HuH-7 (cell line): ENCODE measurements at regions not wholly inside any gene's neighbourhood (a gene's known extent, or its start where the extent isn't known, plus 50 kb on each side); places are given as distances from the start of the nearest gene placed in this dataset.
A peak's percentile ranks its signal among the peaks of the same experiment; 100 is the strongest.
"Not testable (repeated sequence)": the region's sequence is repeated elsewhere in the genome, so short reads cannot be mapped to it uniquely, and the experiment has no call there.

Experiments used
- DNase-seq: peaks from one replicate; pipeline ENCODE4 v3.0.0; 2011; ENCODE audit warnings: low spot score

- no peak for DNase-seq
Measured at GRCh38 chr1:222239130-222239529, 308.8 kb downstream of the HHIPL2 start.

- DNase-seq: no peak
Measured at GRCh38 chr1:222234351-222234750, 313.6 kb downstream of the HHIPL2 start.

- DNase-seq: no peak
Measured at GRCh38 chr1:222233444-222234158, 314.3 kb downstream of the HHIPL2 start.

- no peak for DNase-seq
Measured at GRCh38 chr1:222232842-222233241, 315.1 kb downstream of the HHIPL2 start.

DNA sequence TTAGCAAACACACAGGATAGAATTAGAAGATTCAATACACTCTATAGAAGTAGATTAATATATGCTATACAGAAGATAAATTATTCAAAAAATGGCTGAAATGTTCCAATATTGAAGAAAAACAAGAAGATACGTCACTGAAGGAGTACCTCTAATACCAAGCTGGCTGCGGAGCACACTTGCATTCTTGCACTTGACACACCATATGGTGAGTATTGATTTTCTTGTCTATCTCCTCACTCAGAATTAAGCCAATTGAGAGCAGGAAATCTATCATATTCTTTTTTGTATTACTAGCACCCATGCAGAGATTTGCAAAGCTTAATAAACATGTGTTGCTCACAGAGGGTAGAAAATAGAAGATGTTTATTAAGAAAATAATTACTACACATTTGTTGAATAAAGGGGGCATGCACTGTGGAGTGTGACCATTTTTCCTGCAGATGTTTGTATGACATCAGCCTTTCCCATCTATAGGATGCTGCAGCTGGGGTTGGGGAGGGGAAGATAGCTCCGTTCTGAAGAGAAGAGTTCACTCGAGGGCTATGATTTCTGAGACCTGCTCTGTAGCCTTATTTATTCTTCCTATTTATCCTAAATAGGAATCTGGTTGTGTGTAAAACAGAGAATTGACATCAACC, 318.1 kb downstream of the HHIPL2 start:
- no peak for DNase-seq

DNA sequence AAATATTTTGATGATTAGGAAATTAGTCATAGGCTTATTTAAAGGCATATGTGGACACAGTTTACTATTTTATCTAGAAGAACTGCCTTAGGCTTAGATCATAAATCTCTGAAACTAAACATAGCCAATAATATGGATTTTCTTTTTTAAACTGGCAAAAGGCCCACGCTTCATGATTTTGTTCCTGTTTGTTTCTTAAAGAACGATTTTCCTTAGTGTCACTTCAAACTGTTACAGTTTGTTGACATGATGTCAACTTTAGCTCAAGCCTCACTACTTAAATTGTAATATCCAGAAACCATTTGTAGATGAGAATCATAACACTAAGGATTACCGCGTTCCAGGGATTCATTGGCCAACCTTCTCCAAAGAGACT, 322.6 kb downstream of the HHIPL2 start:
- DNase-seq: no peak

- no peak for DNase-seq
Measured at GRCh38 chr1:222224636-222225315, 323.1 kb downstream of the HHIPL2 start.

DNA sequence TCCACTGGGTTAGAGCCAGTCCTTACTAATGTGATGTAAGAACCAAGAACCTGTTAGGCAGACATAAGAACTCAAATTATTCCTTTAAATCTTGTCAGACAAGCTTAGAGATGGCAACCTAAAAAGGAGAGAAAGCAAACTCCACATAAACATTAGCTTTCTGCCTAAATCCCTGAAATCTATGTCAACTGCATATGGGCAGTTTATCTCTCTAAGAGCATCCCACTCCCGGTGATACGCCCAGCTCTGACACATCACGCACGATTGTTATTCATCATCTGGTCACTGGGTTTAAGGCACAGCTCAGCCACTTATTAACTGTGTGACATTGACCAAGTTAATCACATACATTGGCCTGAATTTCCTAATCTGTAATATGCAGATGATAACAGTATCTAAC, 323.7 kb downstream of the HHIPL2 start:
- DNase-seq: no peak

DNA sequence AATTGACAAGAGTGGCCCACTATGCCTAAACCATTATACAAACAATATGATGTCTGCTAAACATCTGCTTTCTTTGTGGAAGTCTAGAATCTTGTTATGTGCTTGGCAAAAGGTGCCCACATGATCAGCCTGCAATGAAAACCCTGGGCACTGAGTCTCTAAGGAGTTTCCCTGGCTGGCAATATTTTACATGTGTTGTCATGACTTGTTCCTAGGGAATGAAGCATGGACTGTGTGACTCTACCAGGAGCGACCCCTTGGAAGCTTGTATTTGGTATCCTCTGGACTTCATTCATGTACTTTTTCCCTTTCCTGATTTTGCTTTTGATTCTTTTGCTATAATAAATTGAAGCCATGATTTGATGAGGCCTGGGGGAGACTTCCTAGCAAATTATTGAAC, 324.9 kb downstream of the HHIPL2 start:
- DNase-seq: no peak

- DNase-seq: no peak
Measured at GRCh38 chr1:222216255-222216754, 331.6 kb downstream of the HHIPL2 start.

GRCh38 chr1:222210776-222211175, 337.1 kb downstream of the HHIPL2 start:
- DNase-seq: no peak

DNA sequence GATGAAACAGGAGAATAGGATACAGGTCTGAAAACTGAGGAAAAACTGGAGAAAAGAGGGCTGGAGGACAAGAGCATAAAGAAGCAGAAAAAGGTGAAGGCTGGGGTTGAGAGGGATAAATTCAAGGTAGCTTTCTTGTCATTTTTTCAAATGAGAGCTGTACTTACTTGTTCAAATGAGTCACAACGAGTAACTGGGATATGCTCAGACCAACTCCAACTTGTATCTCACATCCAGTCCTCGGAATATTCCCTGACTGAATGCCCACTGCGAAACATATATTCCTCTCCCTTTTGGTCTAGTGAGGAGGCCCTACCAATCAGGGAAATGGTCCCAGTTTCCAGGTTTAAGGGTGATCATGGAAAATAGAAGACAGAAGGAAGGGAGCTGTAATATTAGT, 343.4 kb downstream of the HHIPL2 start:
- no peak for DNase-seq

DNA sequence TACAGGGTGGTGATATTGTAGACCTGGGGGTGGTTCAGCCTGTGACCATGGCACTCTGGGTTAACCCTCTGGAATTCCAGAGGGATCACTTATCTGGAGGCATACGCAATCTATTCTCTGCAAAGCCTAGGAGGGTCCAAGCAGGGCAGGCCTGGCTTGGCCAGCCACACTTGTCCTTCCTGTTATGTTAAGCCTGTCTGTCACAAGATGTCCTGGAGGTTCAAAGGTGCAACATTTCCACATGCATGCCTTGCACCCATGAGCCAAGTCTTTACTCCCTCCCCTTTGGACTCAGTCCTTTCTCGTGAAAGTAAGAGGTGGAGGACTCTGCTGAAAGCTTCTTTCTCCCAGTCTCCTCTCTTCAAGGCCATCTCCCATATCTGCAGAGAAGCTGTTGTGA, 345.1 kb downstream of the HHIPL2 start:
- no peak for DNase-seq

DNA sequence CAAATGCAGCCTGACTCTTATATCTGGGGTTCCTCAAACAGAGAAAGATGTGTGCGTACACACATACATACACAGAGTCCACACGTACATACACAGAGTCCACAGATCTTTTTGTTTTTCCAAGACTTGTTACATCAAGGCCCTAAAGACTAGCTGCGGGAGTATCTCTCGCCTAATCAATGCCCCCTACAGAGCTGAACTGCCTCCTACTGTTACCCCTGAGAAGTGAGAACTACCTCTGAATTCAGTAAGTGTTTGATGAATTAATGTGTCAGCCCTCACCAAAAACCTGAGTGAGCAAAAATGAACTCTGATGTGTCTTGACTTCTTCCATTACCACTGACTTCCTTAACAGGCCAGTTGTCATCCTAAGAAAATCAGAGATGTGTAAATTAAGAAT, 351.2 kb downstream of the HHIPL2 start:
- no peak for DNase-seq

DNA sequence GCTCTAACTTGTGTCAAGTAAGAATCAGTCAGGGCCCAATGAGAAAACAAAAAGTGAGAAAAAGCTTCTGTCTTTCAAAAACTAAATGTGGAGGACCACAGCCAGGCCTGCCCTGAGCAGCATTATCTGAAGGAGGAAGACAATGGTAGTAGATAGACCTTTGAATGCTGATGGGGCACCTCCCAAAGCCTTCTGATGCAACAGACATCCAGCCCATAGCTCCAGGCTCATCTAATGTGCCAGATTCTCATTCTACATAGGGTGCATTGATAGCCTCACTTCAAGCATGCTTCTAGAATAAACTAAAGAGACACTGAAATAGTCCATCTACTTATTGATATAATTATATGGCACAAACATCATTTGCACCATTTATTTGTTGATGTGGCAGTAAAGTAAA, 351.6 kb downstream of the HHIPL2 start:
- no peak for DNase-seq

DNA sequence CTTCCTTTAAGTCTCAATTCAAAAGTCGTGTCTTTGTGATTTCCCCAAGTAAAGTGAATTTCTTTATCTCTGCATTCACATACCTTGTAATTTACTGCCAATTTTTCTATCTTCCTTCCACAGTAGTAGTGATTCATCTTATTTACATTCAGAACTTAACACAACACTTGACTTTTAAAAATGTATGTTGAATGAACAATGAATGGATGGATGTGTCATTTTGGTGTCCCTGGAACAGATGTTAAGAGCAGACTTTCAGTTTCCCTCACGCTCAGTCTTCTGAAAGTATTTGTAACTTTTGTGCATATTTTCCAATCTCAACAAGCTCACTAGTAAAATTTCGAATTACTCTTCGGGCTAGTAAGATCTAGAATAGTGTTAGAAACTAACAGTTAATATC, 352.0 kb downstream of the HHIPL2 start:
- DNase-seq: no peak

DNA sequence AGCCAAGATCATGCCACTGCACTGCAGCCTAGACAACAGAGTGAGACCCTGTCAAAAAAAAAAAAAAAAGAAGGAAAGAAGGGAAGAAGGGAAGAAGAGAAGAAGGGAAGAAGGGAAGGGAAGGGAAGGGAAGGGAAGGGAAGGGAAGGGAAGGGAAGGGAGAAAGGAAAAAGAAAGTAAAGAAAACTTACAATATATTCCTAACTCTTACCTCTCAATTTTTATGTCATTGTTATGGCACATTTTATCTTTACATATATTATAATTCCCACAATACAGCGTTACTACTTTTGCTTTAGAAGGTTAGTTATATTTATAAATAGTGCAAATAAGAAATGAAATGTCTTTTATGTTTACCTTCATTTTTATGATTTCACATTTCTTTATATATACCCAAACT, 358.7 kb downstream of the HHIPL2 start:
- DNase-seq: no peak

DNA sequence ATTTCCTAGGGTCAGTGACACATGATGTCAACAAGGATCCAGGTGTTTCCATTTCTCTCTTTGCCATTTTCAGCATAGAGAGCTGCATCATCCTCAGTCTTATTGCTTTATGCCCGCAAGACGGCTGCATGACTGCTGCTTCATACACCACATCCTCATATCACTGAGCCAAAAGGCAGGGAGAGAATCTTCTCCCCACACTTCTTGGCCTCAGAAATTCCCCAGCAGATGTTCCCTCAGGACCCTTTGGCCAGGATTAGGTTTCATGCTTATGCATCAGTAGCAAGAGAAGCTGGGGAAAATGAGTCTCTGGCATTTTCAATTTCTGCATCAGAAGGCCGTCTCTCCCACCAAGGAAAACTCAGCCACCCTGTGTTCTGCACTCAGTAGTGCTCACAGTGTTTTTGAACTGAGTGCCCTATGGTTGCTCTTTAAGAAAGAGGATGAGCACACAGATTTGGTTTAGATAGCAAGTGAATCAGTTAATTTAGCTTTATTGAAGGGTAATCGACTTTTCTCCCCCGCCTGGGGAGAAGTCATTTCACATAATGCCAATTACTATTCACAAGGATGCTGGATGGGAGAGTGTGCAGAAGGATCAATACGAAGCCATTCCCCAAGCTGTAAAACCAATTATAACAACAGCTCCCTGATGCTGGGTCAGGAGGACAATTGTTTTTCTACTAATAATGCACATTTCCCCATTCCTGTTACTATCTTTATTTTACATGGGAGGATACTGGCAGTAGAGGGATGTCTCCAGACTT, 360.2 kb downstream of the HHIPL2 start:
- DNase-seq: no peak

DNA sequence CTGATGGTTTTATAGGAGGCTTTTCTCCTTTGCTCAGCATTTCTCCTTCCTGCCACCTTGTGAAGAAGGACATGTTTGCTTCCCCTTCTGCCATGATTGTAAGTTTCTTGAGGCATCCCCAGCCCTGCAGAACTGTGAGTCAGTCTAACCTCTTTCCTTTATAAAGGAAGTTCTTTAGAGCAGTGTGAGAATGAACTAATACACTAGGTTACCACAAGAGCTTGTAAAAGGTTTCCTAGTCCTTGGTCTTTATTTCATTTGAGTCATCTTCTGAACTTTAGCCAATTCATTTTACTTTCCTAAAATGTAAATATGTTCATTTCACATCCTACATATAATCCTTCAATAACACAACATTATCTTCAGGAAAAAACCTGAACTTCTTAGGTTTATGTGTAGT, 365.3 kb downstream of the HHIPL2 start:
- DNase-seq: no peak

DNA sequence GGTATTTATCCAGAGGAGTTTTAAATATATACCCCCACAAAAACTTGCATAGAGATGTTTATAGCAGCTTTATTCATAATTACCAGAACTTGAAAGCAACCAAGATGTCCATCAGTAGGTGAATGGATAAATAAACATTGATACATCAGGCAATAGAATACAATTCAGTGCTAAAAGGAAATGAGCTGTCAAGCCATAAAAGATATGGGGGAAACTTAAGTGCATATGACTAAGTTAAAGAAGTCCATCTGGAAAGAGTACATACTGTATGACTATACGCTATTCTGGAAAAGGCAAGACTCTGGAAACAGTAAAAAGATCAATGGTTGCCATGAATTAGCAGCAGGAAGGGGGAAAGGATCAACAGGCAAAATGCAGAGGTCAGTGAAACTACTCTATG, 366.7 kb downstream of the HHIPL2 start:
- DNase-seq: no peak

GRCh38 chr1:222177496-222177895, 370.4 kb downstream of the HHIPL2 start:
- not testable (repeated sequence) for DNase-seq

DNA sequence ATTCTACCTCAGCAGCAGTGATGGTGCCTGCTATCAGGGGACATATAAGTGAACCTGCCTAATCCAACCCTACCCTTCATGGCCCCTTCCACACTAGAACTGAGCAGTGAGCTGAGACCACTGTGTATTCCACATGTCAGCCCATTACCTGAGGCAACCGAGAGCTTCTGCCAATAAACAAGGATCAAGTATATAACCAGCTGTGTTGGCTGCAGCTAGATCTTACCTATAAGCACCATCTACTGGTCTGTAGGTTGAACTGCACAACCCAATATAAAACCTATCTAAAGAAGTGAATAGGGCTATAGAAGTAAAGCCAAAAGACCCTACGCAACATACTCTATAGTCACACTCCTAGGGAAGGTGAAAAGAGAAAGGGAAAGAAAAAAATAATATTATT, 376.9 kb downstream of the HHIPL2 start:
- DNase-seq: peak; percentile 44

- DNase-seq: no peak
Measured at GRCh38 chr1:222168621-222169020, 379.3 kb downstream of the HHIPL2 start.
